H1 (cell line): ENCODE measurements at regions not wholly inside any gene's neighbourhood (a gene's known extent, or its start where the extent isn't known, plus 50 kb on each side); places are given as distances from the start of the nearest gene placed in this dataset.

ENCODE experiments used
- CTCF ChIA-PET: fragments of 300-600 bp; sonication (Branson Sonifier 250); formaldehyde crosslinking; loops from one replicate; lab custom pipeline; 2021; ENCODE audit not compliant: partially characterized antibody; lab: Charles Lee
- POLR2A ChIA-PET: fragments of 300-600 bp; sonication (Branson Sonifier 250); formaldehyde crosslinking; loops from one replicate; lab custom pipeline; 2021; ENCODE audit warnings: inconsistent platforms; ENCODE audit not compliant: partially characterized antibody; lab: Charles Lee
- DNase-seq, 2 experiments: peaks; one replicate each; pipeline versions ENCODE4 v3.0.0 to v3.0.0-alpha.2; 2010 to 2022; ENCODE audit warnings: low spot score in 2 of 2, low read depth in 1 of 2, mixed read lengths in 1 of 2
- FAIRE-seq: peaks from 2 replicates; lab custom pipeline; 2011; peaks lifted over from hg19 to GRCh38; lab: Jason Lieb, UNC
- H2AFZ ChIP-seq: 2 replicates; pipeline ENCODE4 v1.8.1; 2012; ENCODE audit warnings: low read length, inconsistent platforms
- H2AK5ac ChIP-seq: 2 replicates; pipeline ENCODE4 v1.6.1; 2013; ENCODE audit warnings: low read depth, low read length
- H2BK120ac ChIP-seq: replicated peaks from 2 replicates; pipeline ENCODE3; 2013; ENCODE audit warnings: low read depth, low read length, inconsistent platforms
- H2BK12ac ChIP-seq: 2 replicates; pipeline ENCODE4 v1.6.1; 2013; ENCODE audit warnings: low read depth, low read length
- H2BK15ac ChIP-seq: 2 replicates; pipeline ENCODE4 v1.6.1; 2013; ENCODE audit warnings: low read length
- H2BK20ac ChIP-seq: 2 replicates; pipeline ENCODE4 v1.6.1; 2013; ENCODE audit warnings: low read length
- H2BK5ac ChIP-seq: 2 replicates; pipeline ENCODE4 v1.6.1; 2013; ENCODE audit warnings: low read depth, low read length
- H3K14ac ChIP-seq: 2 replicates; pipeline ENCODE4 v1.6.1; 2013; ENCODE audit warnings: inconsistent platforms; ENCODE audit not compliant: insufficient read length
- H3K18ac ChIP-seq: 2 replicates; pipeline ENCODE4 v1.6.1; 2013; ENCODE audit warnings: low read length; ENCODE audit errors: extremely low read depth
- H3K23ac ChIP-seq: 2 replicates; pipeline ENCODE4 v1.6.1; 2013; ENCODE audit warnings: inconsistent platforms; ENCODE audit not compliant: insufficient read length
- H3K23me2 ChIP-seq: 2 replicates; pipeline ENCODE4 v1.6.1; 2013; ENCODE audit warnings: low read depth, low read length
- H3K27ac ChIP-seq: 2 replicates; pipeline ENCODE4 v1.6.1; 2011; ENCODE audit warnings: low read depth, low read length, inconsistent platforms
- H3K27me3 ChIP-seq, 4 experiments: replicated peaks in 1 of 4; 1 replicate in 1 of 4; 2 replicates in 3 of 4; pipeline versions ENCODE4 v1.6.1 to v1.8.1; 2011 to 2013; ENCODE audit warnings: low read length in 3 of 4, mild to moderate bottlenecking in 3 of 4, inconsistent platforms in 2 of 4, mixed read lengths in 2 of 4, moderate library complexity in 1 of 4; ENCODE audit not compliant: control insufficient read depth in 3 of 4, insufficient read depth in 3 of 4; ENCODE audit errors: extremely low read depth in 1 of 4
- H3K36me3 ChIP-seq, 4 experiments: 2 replicates each; pipeline versions ENCODE4 v1.6.1 to v1.8.1; 2011 to 2013; ENCODE audit warnings: mild to moderate bottlenecking in 4 of 4, low read length in 3 of 4, moderate library complexity in 2 of 4, control low read depth in 1 of 4, inconsistent platforms in 1 of 4; ENCODE audit not compliant: insufficient read depth in 4 of 4, control insufficient read depth in 2 of 4
- H3K4ac ChIP-seq: replicated peaks from 2 replicates; pipeline ENCODE3; 2013; ENCODE audit warnings: low read length, low read depth, mixed read lengths, inconsistent platforms; ENCODE audit not compliant: insufficient read length
- H3K4me1 ChIP-seq, 4 experiments: replicated peaks in 1 of 4; 1 replicate in 1 of 4; 2 replicates in 3 of 4; pipeline versions ENCODE4 v1.6.1 to v1.8.1; 2011 to 2013; ENCODE audit warnings: low read length in 3 of 4, inconsistent platforms in 2 of 4, mixed read lengths in 1 of 4; ENCODE audit not compliant: insufficient read depth in 4 of 4, control insufficient read depth in 3 of 4
- H3K4me2 ChIP-seq, 2 experiments: 2 replicates each; pipeline versions ENCODE4 v1.6.1 to v1.8.1; 2011 to 2013; ENCODE audit warnings: low read depth in 2 of 2, low read length in 2 of 2, control low read depth in 1 of 2, inconsistent platforms in 1 of 2, mild to moderate bottlenecking in 1 of 2; ENCODE audit not compliant: insufficient read depth in 1 of 2
- H3K4me3 ChIP-seq, 4 experiments: fragments of 200-600, 300-600 bp in 1 of 4; sonication (generic), shearing (Covaris generic), sonication (Bioruptor Twin) in 1 of 4; 2 replicates each; pipeline versions ENCODE4 v1.5.1 to v1.8.1; 2011 to 2016; ENCODE audit warnings: low read length in 4 of 4, low read depth in 3 of 4, control low read depth in 2 of 4, inconsistent platforms in 2 of 4, mild to moderate bottlenecking in 2 of 4, mixed read lengths in 1 of 4, moderate library complexity in 1 of 4; ENCODE audit not compliant: insufficient read depth in 2 of 4; ENCODE audit errors: extremely low read depth in 1 of 4
- H3K56ac ChIP-seq: replicated peaks from 2 replicates; pipeline ENCODE3; 2013; ENCODE audit warnings: low read depth, mild to moderate bottlenecking, mixed read lengths, low read length, inconsistent platforms; ENCODE audit not compliant: insufficient read length
- H3K79me1 ChIP-seq: 2 replicates; pipeline ENCODE4 v1.6.1; 2013; ENCODE audit warnings: low read depth, low read length, control low read depth
- H3K79me2 ChIP-seq, 2 experiments: 2 replicates each; pipeline versions ENCODE4 v1.6.1 to v1.8.1; 2012 to 2013; ENCODE audit warnings: low read length in 2 of 2, mild to moderate bottlenecking in 2 of 2, inconsistent platforms in 1 of 2; ENCODE audit not compliant: insufficient read depth in 2 of 2, control insufficient read depth in 1 of 2
- H3K9ac ChIP-seq, 4 experiments: replicated peaks in 1 of 4; 1 replicate in 1 of 4; 2 replicates in 3 of 4; pipeline versions ENCODE4 v1.6.1 to v1.8.1; 2011 to 2013; ENCODE audit warnings: low read depth in 3 of 4, low read length in 3 of 4, control low read depth in 2 of 4, mild to moderate bottlenecking in 2 of 4, moderate library complexity in 2 of 4, inconsistent platforms in 1 of 4; ENCODE audit errors: extremely low read depth in 1 of 4
- H3K9me3 ChIP-seq, 2 experiments: 2 replicates each; pipeline versions ENCODE4 v1.6.1 to v1.8.1; 2012 to 2013; ENCODE audit warnings: mild to moderate bottlenecking in 2 of 2, moderate library complexity in 2 of 2, control low read depth in 1 of 2, inconsistent platforms in 1 of 2, low read depth in 1 of 2, low read length in 1 of 2, mixed read lengths in 1 of 2; ENCODE audit not compliant: insufficient read depth in 2 of 2
- H4K20me1 ChIP-seq, 2 experiments: replicated peaks in 1 of 2; 2 replicates each; pipeline versions ENCODE3 to v1.8.1; 2011 to 2013; ENCODE audit warnings: inconsistent platforms in 2 of 2, low read length in 2 of 2, mild to moderate bottlenecking in 1 of 2; ENCODE audit not compliant: insufficient read depth in 2 of 2, control insufficient read depth in 1 of 2
- H4K5ac ChIP-seq: 2 replicates; pipeline ENCODE4 v1.6.1; 2013; ENCODE audit warnings: low read length, low read depth, mixed read lengths, inconsistent platforms; ENCODE audit not compliant: insufficient read length
- H4K8ac ChIP-seq: 2 replicates; pipeline ENCODE4 v1.8.0; 2013; ENCODE audit warnings: mild to moderate bottlenecking, moderate library complexity, low read length, inconsistent platforms; ENCODE audit not compliant: insufficient read depth; ENCODE audit errors: extremely low read depth
- H4K91ac ChIP-seq: replicated peaks from 2 replicates; pipeline ENCODE3; 2013; ENCODE audit warnings: low read length, mixed read lengths, inconsistent platforms; ENCODE audit not compliant: insufficient read length
- BRCA1 ChIP-seq: IDR thresholded peaks from 2 replicates; pipeline ENCODE4 v1.6.1; 2012; ENCODE audit warnings: low read depth, low read length, improper control_type of control experiment
- CBX8 ChIP-seq: fragments of 300-800, 300-1000 bp; sonication (generic); IDR thresholded peaks from 2 replicates; pipeline ENCODE4 v1.7.1; 2016; ENCODE audit warnings: low read depth, low read length, borderline replicate concordance
- CTCF ChIP-seq, 3 experiments: IDR thresholded peaks; 1 replicate in 2 of 3; 2 replicates in 1 of 3; pipeline versions ENCODE4 v1.5.1 to v1.6.1; 2011; ENCODE audit warnings: low read length in 3 of 3, mild to moderate bottlenecking in 3 of 3, inconsistent platforms in 2 of 3, low read depth in 1 of 3, moderate library complexity in 1 of 3; ENCODE audit not compliant: insufficient read depth in 1 of 3; ENCODE audit errors: control extremely low read depth in 1 of 3
- KDM1A ChIP-seq: fragments of 200-600, 300-600 bp; sonication (generic); IDR thresholded peaks from 2 replicates; pipeline ENCODE4 v1.7.1; 2016; ENCODE audit warnings: mild to moderate bottlenecking, low read length, borderline replicate concordance
- RFX5 ChIP-seq: IDR thresholded peaks from 2 replicates; pipeline ENCODE4 v1.6.1; 2011; ENCODE audit warnings: low read depth, low read length, improper control_type of control experiment, borderline replicate concordance
- YY1 ChIP-seq: IDR thresholded peaks from 2 replicates; pipeline ENCODE4 v1.6.1; 2011; ENCODE audit warnings: low read depth, mild to moderate bottlenecking, low read length
- WGBS, 2 experiments: shearing (Covaris generic) in 1 of 2; methylation state at CpG; one replicate each; pipeline versions ENCODE4 v1.1.6 to v1.1.7; 2013 to 2015; ENCODE audit warnings: low lambda C conversion rate in 2 of 2, mixed read lengths in 2 of 2, inconsistent platforms in 1 of 2, low coverage in 1 of 2, missing lambda C conversion rate in 1 of 2; ENCODE audit not compliant: insufficient replicate concordance in 2 of 2, insufficient coverage in 1 of 2, insufficient read length in 1 of 2; ENCODE audit errors: extremely low coverage in 1 of 2, missing lambda C conversion rate in 1 of 2; 5-methylcytosine and 5-hydroxymethylcytosine counted together

GRCh38 chr15:97443101-97443500 is 517.4 kb upstream of the ARRDC4 start:
- no peak overlapping the region for H2BK12ac ChIP-seq
- H4K5ac ChIP-seq = no peak overlapping the region
- CTCF ChIA-PET = no interaction called here
- no peaks in the 10 kb centered on the region for H3K9me3 ChIP-seq
- no peaks in the 10 kb centered on the region for H3K36me3 ChIP-seq
- H3K4me3 ChIP-seq = no peak overlapping the region
- H3K79me2 ChIP-seq = no peaks in the 10 kb centered on the region
- no peak overlapping the region for H3K27ac ChIP-seq
- H3K9ac ChIP-seq = no peak overlapping the region
- H4K8ac ChIP-seq = no peak overlapping the region
- no peak overlapping the region for H3K4ac ChIP-seq
- POLR2A ChIA-PET = no interaction called here
- H3K27me3 ChIP-seq = no peaks in the 10 kb centered on the region
- no peak overlapping the region for H2BK15ac ChIP-seq
- no peaks in the 10 kb centered on the region for H4K20me1 ChIP-seq
- H3K79me1 ChIP-seq = no peaks in the 10 kb centered on the region
- TF ChIP-seq RFX5 (no peak), BRCA1 (no peak), CTCF (IDR thresholded peaks at IDR 0.05; ENCODE audit: control extremely low read depth in 1 of 3, insufficient read depth in 1 of 3, low read depth in 1 of 3, low read length in 3 of 3) (no peak), KDM1A (no peak), CBX8 (no peak), YY1 (no peak)
- H2BK20ac ChIP-seq = no peak overlapping the region
- 94% methylated on average over 1 of the region's 1 CpG; no CpG with 5 or more reads in 1 of the 2 experiments for WGBS, 2 experiments
- H3K4me2 ChIP-seq = no peak overlapping the region
- no peaks in the 10 kb centered on the region for H3K4me1 ChIP-seq
- H2BK120ac ChIP-seq = no peak overlapping the region
- no peak overlapping the region for H2BK5ac ChIP-seq
- no peak for FAIRE-seq
- H3K18ac ChIP-seq = no peak overlapping the region
- H3K14ac ChIP-seq = no peak overlapping the region
- H3K56ac ChIP-seq = no peak overlapping the region
- DNase-seq = no peak
- H3K23ac ChIP-seq = no peak overlapping the region
- H2AK5ac ChIP-seq = no peak overlapping the region
- no peak overlapping the region for H2AFZ ChIP-seq
- H4K91ac ChIP-seq = no peak overlapping the region
- H3K23me2 ChIP-seq = no peaks in the 10 kb centered on the region
